RPMI7951 (cell line): ENCODE measurements at regions not wholly inside any gene's neighbourhood (a gene's known extent, or its start where the extent isn't known, plus 50 kb on each side); places are given as distances from the start of the nearest gene placed in this dataset.

Experiments
- DNase-seq: peaks from one replicate; pipeline ENCODE4 v3.0.0-alpha.2; 2012; ENCODE audit warnings: low read depth

DNA sequence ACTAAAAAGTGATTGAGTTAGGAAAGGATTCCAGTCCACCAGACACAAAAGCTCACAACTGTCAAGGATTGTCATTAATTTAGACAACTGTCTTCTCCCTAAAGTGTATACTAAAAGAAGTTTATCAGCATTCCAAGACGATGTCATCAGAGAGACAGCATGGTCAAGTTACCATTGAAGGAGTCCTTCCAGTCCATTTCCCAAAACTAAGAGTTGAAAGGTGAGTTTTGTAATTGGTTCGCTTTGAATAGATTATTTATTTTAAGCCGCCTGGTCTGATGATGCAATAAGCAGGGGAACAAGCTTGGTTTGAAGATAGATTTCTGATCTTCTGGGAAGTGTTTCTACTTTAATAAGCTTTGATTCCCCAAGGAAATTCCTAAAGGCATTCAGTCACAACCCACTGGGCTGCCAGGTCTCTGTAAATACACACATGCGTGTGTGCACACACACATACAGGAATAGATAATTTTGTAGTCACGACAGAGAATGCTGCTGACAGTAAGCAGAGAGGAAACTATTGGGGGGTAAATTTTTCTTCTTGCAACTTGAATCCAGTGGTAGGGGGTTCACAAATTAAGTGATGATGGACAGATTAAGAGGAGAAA, 234.8 kb downstream of the PIK3R1 start:
- DNase-seq = no peak

DNA sequence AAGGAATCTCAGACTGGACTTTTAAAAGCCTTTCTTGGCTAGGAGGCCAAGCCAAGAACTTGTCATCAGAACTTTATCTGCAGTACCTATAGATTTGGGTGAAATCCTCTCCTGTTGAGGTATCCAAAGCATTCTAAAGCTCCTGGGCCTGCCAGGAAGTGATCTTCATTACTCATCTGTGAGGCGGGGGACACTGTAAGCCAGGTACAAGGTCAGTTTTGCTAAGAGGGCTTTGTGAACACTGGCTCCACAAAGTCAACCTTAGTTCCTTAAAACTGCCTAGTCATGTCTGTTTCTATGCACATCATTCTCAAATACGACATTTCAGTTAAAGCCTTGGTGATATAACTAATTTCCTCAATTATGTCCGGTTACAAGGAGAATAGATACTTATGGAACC, 236.7 kb downstream of the PIK3R1 start:
- no peak for DNase-seq

DNA sequence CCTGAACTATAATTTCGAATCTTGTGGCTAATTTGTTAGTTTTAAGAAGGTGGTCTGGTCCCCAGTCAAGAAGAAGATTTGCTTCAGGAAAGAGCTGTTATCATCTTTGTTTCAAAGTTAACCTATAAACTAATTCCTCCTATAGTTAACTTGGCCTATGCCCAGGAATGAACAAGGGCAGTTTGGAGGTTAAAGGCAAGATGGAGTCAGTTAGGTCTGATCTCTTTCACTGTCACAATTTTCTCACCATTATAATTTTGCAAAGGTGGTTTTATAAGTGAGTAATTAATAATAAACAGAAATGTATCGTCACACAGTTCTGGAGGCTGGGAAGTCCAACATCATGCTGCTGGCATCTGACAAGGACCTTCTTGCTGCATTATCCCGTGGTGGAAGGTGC, 238.6 kb downstream of the PIK3R1 start:
- no peak for DNase-seq

DNA sequence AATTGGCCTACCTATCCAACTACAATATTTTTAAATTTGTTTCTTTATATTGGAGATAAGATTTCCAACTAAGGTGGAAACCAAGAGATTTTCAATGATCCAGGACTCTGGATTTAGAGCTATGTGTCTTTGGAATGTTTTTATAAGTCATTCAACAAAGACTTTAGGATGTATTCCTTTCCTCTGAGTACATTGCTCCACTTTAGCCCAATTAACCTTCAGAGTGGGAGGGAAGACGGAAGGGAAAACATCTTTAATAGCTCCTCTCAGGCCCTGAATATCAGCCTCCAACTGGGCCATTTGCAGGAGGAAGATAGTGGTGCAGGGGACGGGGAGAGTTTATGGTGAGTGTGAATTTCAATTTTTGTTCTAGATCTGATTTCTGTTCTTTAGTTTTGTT, 239.2 kb downstream of the PIK3R1 start:
- DNase-seq = no peak

DNA sequence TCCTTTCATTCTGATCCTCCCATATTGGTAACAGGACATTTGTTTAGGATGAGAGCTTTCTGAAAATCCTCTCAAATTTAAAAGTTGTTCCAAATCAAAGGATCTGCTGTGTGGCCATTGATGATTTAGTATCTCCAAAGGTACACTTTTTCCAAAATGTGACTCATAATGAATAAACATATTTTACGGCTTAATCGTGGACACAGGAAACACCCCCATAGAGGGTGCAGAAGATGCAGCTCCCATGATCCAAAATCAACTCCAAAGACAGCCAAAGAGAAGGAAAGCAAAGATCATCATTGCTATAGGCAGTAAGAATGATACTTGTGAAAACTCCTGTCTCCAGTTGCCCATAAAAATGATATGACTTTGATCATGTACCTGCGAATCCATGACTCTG, 239.7 kb downstream of the PIK3R1 start:
- no peak for DNase-seq

DNA sequence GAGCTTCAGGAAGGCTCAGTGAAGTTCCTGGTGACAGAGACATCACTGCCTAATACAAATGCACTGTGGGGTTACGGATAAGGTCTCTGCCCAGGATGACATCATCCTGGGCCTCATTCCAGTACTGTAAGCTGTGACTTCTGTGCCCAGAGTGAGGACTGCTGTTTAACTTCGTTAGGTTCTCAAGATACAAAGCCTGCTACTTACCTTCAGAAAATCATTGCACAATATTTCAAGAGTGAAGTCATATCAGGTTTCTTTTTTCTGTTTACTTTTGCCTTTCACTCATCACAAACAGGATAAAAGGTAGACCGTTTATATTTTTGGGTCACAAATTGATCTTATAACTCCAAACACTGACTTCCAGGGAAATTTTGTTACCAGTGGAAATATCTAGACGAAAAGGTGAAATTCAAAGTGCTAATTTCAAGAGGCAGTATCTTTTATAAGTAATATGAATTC, 241.2 kb downstream of the PIK3R1 start:
- DNase-seq = peak; percentile 67

DNA sequence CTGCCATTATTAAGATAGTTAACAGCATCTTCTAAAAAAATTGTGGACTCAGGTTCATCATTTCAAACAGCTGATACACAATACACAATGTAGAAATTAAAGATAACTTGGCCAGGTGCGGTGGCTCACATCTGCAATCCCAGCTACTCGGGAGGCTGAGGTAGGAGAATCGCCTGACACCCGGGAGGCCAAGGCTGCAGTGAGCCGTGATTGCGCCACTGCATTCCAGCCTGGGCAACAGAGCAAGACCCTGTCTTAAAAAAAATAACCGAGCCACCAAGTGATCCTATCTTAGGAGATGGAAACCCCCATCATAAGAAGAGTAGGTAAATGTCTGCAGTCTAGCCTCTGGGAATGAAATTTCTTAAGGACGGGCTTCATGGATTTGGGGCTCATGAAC, 241.7 kb downstream of the PIK3R1 start:
- no peak for DNase-seq

DNA sequence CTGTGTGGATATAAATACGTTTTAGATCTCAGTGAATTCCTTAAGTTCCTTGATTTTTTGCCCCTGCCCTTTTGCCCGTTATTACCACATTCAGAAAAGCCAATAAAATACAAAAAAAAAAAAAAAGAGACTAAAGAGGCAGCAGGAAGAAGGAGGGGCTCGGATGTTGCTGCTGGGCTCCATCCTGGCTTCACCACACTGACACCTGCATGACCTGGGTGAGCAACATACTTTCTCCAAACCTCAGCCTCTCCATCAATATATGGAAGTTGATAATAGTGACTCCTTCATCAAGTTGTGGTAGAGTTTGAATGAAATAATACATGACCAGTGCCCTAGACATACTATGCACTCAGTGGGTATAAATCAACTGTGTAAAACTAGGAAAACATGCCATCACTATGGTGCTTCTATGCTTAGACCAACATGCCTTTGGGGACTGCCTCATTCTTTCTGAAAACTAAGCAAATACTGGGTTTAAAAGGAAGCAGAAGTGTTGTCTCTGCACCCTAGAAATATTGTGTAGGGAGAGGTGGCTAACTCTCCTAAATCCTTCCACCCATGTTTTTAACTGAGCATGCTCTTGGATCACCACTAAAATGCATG, 243.0 kb downstream of the PIK3R1 start:
- DNase-seq = no peak

DNA sequence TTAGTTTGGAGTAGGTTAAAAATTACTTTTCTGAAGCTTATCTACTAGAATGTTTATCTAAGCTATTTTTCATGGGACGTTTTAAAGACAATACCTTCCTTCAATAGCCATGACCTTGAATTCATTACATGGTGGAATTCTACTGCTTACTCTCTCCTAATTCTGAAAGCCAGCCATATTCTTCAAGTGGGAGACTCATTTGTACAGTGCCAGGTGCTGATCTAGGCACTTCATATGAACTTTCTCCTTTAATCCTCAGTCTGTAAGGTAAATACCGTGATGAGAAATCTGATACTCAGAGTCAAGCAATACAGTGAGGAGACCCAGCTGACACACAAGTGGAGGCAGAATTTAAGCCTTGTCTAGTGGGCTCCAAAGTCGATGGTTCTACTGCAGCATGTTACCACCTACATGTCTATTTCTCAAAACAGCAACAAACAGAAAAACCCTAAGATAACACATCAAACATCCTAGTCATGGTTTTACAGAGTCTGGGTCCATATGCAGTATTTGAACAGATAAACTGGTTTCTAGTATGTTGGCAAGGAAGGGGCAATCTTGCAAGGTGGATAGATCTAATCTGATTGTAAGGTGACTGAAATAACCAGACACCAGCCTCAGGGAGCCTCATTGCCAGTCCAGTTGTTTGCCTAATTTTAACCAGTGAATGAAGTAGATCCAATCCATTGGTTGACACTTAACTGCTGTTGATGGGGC, 243.7 kb downstream of the PIK3R1 start:
- DNase-seq = no peak

DNA sequence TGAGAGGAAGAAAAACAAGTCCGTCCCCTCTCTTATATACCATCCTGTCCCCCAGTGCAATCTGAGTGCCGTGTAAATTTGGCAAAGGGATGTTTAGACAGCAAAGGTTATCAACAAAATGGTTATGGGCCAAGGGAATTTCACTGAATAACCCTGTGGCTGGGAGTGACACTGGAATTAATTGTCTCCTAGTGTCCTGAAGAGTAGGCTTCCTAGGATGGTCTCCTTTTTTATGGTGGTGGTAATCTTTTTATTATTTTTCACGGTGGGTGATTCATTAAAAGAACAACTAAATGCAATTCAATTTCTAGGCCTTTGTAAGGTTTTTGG, 244.2 kb downstream of the PIK3R1 start:
- DNase-seq = no peak

DNA sequence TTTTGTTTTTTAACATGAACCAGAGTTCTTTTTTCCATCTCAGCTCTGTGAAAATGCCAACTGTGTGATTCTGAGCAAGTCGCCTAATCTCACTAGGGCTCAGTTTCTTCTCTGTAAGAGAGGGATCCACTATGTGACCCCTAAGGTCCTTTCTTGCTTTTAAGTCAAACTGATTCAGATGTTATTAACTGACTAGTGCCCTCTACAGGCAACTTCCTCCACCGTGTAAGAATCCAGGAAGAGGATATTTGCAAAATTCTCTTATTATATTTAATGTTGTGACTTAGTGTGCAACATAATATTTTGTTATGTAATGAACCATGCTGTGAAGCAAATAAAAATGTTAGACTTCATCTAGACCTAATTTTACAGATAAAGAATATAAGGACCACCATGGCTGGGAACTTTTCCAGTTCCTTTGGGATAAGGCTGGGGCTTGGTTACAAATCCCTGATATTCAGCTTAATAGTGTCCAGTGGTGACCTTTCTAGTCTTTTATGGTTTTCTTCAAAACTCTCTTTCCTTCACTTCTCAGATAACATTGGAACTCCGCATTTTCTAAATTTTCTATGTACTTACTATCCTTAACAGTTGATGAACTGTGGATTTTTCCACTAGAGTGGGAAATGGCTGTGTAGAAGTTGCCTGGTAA, 244.7 kb downstream of the PIK3R1 start:
- peak; percentile 52 for DNase-seq

DNA sequence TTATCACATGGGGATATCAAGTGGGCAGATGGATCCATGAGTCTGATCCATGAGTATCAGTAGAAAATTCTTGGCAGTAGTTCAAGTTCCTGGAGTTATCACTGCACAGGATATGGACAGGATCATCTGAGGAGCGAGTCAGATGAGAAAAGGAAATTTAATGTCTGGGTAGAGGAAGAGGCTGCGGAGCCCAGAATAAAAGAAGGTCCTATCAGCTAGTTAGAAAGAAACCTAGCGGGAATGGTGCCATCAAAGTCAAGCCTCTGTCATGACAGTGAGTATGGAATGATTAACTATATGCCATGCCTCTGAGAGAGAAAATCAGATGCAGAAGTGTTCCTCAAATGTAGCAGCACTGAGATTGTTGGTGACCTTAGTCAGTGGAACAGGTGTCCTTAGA, 248.1 kb downstream of the PIK3R1 start:
- DNase-seq = no peak

DNA sequence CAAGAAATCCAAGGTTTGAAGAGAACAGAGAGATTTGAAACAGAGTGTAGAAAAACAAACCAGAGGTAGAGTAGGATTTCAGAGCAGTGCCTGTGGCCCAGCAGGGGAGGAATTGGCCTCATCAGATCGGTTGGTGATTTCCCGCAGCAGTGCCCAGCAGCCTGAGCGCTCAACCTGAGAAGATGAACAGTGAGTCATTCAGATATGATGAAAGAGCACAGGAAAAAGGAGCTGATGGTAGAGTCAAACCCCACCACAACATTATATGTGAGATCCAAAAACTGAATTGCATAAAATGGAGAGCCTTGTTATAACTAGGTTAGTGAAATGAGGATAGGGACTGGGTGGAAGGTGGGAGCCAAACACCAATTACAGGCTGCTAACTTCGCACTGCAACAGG, 248.9 kb downstream of the PIK3R1 start:
- peak; percentile 80 for DNase-seq

DNA sequence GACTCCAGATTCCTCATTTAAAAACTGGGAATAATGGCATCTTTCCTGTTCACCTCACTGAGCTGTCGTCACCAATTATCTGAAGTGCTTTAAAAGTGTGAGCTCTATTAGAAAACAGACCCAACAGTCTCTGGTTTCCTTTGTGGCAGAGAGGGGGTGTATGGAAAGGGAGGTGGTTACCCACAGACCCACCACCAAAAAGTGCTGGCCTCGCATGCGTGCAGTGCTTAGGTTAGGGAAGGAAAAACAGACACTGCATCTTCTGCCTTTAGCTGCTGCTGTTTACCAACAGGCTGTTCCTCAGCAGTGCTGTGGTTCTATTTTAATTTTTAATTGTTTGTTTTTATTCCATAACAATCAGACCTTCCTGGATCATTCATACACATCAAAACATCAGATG, 249.6 kb downstream of the PIK3R1 start:
- no peak for DNase-seq

DNA sequence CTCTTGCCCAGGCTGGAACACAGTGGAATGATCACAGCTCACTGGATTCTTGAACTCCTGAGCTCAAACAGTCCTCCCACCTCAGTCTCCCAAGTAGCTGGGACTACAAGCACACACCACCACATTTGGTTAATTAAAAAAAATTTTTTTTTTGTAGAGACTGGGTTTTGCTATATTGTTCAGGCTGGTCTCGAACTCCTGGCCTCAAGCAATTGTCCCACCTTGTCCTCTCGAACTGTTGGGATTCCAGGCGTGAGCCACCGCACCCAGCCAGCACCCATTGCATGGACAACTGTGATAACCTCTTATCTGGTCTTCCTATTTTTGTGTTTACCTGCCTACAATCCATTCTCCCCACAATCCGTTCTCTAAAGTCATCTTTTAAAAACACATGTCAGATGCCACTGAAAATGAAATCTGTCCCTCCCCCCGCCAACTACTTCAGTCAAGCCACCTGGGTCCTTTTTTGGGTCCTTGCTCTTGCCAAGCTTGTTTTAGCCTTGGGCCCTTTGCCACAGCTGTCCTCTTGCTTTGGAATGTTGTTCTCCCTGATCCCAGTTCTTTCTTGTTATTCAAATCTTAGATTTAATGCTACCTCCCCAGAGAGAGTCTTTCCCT, 250.5 kb downstream of the PIK3R1 start:
- peak; percentile 59 for DNase-seq

DNA sequence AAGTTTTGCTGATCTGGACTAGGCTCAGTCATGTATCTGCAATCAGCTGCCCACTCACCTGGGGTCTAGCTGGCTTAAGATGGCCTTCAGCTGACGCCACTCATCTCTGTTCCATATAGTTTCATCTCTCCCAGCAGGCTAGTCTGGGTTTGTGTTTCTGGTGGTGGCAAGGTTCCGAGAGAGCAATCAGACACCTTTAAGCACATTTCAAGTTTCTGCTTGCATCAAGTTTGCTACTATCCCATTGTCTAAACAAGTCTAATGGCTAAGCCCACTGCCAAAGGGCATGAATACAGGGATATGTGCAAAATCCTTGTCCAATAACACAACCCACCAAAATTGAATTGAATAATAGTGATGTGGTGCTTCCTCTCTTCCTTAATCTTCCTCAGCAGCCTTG, 251.7 kb downstream of the PIK3R1 start:
- DNase-seq = no peak

DNA sequence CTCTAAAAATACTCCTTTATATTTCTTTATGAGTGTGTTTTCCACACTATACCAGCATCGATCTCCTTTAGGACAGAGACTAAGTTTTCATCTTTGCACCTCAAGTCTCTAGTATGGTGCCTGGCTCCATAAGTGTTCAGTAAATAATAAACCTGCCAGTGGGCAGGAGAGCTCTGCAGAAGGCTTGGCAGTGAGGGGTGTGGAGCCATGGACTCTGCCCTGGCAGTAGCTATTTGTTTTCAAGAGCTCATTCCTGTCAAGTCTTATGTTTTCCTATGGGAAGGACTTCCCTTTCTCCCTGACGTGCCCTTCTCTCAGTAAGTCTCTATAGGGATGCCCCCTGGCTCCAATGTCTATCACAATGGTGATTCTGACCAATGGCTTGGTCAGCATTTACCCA, 252.2 kb downstream of the PIK3R1 start:
- DNase-seq = no peak

DNA sequence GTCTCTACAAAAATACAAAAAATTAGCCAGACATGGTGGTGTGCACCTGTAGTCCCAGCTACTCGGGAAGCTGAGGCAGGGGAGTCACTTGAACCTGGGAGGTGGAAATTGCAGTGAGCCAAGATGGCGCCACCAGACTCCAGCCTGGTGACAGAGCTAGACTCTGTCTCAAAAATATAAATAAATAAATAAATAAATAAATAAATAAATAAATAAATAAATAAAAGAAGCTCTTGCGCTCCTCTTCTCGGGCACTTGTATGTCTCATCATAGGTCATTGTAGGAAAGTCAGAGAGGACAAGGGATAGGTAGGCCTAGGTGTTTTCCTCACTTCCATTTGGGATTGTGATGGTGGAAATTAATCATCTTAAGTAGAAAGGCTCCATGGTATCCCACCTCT, 252.8 kb downstream of the PIK3R1 start:
- no peak for DNase-seq

DNA sequence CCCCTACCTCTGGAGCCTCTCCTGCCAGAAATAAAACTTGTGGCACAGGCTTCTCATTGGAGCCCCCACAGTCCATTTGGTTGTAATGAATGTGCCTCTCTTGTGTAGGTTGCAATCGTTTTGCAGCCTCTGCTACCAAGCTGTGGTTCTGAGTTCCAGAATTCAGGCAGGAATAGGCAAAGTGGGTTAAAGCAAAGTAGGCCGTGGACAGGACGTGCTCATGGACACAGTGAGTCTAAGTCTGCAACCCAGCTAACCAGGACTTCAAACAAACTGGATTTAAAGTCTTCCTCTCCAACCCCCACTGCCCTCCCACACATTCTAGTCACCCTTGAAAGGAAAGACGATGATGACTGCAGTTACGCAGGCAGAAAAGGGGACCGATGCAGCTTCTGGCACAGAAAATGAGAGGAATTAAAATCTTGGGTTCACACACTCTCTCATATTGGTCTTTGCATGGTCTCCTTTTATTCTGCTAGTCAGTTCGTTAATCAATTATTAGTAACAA, 260.0 kb downstream of the PIK3R1 start:
- no peak for DNase-seq

DNA sequence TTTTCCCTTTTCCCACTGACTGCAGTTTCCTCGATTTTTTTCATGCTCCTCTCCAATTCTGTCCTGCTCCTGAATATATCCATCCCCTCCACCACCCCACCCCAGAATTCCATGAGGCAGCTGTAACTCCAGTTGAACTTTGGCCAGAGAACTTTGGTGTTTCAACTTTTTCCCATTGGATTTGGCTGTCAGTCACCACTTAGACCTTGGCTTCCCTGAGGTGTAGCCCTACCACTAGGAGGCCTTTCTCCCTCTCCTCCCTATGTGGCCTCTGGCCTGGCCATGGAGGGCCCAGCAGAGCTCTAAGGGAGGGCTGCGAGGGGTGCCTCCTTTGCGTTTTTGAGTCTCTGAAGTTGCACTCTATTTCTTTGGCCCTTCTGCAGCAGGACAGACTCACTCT, 261.3 kb downstream of the PIK3R1 start:
- DNase-seq = no peak

DNA sequence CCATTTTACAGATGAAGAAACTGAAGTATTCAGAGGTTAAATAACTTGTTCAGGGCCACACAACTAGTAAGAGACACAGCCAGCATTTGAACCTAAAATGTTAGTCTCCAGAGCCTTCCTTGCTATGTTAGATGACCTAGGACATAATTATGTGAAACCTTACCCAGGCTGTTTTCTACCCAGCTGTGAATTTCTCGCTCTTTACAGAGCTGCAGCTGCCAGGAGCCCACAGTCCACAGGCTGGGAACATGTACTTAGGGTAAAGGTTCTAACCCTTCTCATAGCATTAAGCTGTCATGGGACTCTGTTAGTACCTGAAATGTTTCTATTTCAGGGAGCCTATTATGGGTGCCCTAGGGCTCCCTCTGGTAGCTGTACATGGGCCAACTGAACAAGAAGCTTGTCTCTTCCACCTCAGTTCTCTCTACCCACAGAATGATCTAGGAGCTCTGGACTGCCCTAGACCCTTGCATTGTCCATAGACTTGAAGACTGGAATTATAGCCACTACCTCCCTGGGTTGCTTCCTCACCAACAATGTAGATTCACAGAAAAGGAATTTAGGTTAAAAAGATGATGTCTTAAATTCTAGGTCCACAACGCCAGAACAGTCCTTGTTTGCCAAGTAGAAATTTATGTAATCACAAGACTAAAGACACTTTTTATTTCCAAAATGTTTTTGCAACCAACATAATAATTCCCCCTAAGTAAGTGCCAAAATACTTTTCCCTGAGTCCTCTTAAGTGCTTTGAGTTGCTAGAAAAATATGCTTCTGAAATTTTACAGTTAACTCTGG, 262.9 kb downstream of the PIK3R1 start:
- no peak for DNase-seq

DNA sequence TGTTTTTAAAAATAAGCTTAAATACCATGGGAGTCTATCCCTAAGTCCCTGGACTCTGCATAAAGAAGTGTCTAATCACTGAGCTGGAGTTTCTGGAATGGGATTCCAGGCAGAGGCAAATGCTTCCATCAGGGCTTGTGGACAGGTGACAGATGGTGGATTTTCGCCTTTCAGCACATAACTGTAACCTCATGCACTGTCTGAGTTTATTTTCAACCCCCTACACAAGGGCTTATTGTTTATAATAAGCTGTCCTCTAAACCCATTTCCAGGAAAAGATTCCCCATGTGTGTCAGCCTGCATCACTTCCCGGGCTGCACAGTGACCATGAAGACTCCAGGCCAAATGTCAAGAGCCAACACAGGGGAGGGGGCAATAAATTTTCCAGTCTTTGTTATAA, 264.0 kb downstream of the PIK3R1 start:
- DNase-seq = no peak
